ENCODE measurements at regions not wholly inside any gene's neighbourhood (a gene's known extent, or its start where the extent isn't known, plus 50 kb on each side); places are given as distances from the start of the nearest gene placed in this dataset.

DNA sequence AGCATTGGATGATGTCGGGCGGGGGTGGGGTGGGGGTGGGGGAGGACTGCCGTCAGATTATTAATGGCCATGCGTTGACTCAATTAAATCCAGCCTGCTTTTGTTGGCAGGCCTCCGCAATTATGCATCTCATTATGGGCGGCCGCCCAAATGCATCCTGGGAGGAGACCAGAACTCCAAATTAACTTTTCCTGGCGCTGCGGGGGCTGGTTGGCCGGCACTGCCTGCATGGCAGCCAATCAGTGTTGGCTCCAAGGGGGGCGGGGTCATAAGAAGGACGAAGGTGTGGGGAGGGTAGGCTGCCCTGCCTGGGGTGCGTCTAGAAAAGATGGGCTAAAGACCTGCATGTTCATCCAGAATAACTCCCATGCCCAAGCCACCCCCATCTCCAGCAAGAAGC lies 83.9 kb upstream of the PAX2 start (continued):
- no peak for TF ChIP-seq MTA1 (CRISPR knock-in tag; IDR thresholded peaks at IDR 0.05; ENCODE audit: borderline replicate concordance)

GRCh38 chr10:100662067-100662466 lies 83.3 kb upstream of the PAX2 start:
- Histone ChIP-seq H4K20me1 (ENCODE audit: insufficient read depth, low read length) (no peaks in the 10 kb centered on the region), H3K9ac (ENCODE audit: insufficient read depth, low read depth, low read length) (no peak overlapping the region), H3K4me3 (replicated peaks in 1 of 3; ENCODE audit: insufficient read depth in 1 of 3, low read depth in 2 of 3, low read length in 3 of 3) (no peak overlapping the region), H3K36me3 (replicated peaks in 1 of 2; ENCODE audit: control insufficient read depth in 1 of 2, insufficient read depth in 2 of 2, low read length in 2 of 2) (no peaks in the 10 kb centered on the region), H2AFZ (ENCODE audit: low read length) (no peak overlapping the region), H3K27me3 (ENCODE audit: control insufficient read depth in 1 of 2, insufficient read depth in 2 of 2, low read length in 2 of 2) (peaks cover 1 to 48% of the 10 kb centered on the region in 2 experiments), H3K4me1 (ENCODE audit: insufficient read depth, low read length) (no peaks in the 10 kb centered on the region), H3K4me2 (ENCODE audit: low read depth, low read length) (no peak overlapping the region), H3K27ac (ENCODE audit: extremely low read length, insufficient read depth, low read length) (no peak overlapping the region), H3K9me3 (ENCODE audit: low read length) (no peaks in the 10 kb centered on the region), H3K79me2 (ENCODE audit: insufficient read depth, low read length) (no peaks in the 10 kb centered on the region)
- ATAC-seq = no peak
- 19% methylated on average over 6 of the region's 7 CpGs for WGBS (ENCODE audit: low lambda C conversion rate)
- no peak for DNase-seq (ENCODE audit: low spot score)
- intact Hi-C loops (cut with micrococcal nuclease; ENCODE audit: unreplicated experiment) = no loop called here
- in situ Hi-C loops (cut with HindIII; ENCODE audit: extremely low pct_ligation_motif_present, low pct_unique_long_range_greater_than_20kb) = no loop called here
- no peak for FAIRE-seq
- CTCF ChIA-PET (ENCODE audit: low intra/inter-chr PET ratio, low total read pairs) = no interaction called here
- no TSS peak for BruUV-seq (replicated peaks)
- POLR2A ChIA-PET = no interaction called here
- no peak for TF ChIP-seq KDM5B (CRISPR knock-in tag; IDR thresholded peaks at IDR 0.05; ENCODE audit: borderline replicate concordance)
- TF ChIP-seq REL (CRISPR knock-in tag; conservative IDR thresholded peaks at IDR 0.05) = no peak
- no peak for TF ChIP-seq MLXIP (CRISPR knock-in tag; IDR thresholded peaks at IDR 0.05; ENCODE audit: borderline replicate concordance)
- TF ChIP-seq KIAA2018 (CRISPR knock-in tag; IDR thresholded peaks at IDR 0.05; ENCODE audit: borderline replicate concordance) = no peak
- no peak for TF ChIP-seq ZNF501 (CRISPR knock-in tag; IDR thresholded peaks at IDR 0.05)
- TF ChIP-seq, protein P1, sequence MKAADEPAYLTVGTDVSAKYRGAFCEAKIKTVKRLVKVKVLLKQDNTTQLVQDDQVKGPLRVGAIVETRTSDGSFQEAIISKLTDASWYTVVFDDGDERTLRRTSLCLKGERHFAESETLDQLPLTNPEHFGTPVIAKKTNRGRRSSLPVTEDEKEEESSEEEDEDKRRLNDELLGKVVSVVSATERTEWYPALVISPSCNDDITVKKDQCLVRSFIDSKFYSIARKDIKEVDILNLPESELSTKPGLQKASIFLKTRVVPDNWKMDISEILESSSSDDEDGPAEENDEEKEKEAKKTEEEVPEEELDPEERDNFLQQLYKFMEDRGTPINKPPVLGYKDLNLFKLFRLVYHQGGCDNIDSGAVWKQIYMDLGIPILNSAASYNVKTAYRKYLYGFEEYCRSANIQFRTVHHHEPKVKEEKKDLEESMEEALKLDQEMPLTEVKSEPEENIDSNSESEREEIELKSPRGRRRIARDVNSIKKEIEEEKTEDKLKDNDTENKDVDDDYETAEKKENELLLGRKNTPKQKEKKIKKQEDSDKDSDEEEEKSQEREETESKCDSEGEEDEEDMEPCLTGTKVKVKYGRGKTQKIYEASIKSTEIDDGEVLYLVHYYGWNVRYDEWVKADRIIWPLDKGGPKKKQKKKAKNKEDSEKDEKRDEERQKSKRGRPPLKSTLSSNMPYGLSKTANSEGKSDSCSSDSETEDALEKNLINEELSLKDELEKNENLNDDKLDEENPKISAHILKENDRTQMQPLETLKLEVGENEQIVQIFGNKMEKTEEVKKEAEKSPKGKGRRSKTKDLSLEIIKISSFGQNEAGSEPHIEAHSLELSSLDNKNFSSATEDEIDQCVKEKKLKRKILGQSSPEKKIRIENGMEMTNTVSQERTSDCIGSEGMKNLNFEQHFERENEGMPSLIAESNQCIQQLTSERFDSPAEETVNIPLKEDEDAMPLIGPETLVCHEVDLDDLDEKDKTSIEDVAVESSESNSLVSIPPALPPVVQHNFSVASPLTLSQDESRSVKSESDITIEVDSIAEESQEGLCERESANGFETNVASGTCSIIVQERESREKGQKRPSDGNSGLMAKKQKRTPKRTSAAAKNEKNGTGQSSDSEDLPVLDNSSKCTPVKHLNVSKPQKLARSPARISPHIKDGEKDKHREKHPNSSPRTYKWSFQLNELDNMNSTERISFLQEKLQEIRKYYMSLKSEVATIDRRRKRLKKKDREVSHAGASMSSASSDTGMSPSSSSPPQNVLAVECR (CRISPR knock-in tag; IDR thresholded peaks at IDR 0.05; ENCODE audit: borderline replicate concordance) = no peak

All from HepG2 (cell line).